NCI-H748 (cell line): ENCODE measurements at regions not wholly inside any gene's neighbourhood (a gene's known extent, or its start where the extent isn't known, plus 50 kb on each side); places are given as distances from the start of the nearest gene placed in this dataset.
"Not testable (repeated sequence)": the region's sequence is repeated elsewhere in the genome, so short reads cannot be mapped to it uniquely, and the experiment has no call there.

Source experiments
- DNase-seq: peaks from one replicate; lab custom pipeline; 2025; ENCODE audit not compliant: unreplicated experiment; lab: John Stamatoyannopoulos, UW

DNA sequence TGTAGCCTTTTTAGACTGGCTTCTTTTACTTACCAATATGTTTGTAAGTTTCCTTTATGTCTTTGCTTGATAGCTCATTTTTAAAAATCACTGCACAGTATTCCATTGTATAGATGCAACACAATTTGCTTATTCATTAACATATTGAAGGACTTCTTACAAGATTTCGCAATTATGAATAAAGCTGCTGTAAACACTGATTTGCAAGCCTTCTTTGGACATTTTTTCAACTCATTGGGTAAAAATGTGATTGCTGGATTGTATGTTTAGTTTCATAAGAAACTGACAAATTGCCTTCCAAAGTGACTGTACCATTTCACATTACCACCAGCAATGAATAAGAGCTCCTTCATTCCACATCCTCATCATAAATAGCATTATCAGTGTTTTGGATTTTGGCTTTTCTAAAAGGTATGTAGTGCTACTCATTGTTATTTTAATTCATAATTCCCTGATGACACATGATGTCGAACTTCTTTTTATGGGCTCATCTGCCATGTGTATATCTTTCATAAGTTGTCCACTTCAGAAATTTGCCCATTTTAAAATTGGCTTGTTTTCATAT is 80.7 kb downstream of the TFAP2B start:
- no peak for DNase-seq

DNA sequence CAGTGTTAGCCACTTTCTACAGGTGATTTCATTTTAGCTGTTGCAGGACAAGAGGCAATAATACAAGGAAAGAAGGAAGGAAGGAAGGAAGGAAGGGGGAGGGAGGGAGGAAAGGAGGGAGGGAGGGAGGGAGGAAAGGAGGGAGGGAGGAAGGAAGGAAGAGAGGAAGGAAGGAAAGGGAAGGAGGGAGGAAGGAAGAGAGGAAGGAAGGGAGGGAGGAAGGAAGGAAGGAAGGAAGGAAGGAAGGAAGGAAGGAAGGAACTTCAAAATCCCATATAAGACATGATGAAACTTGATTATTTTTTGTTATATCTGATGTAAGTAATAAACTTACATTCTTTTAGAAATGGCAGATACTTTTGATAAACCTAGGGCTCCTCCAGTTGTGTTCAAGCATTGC is 83.6 kb downstream of the TFAP2B start:
- no peak for DNase-seq

DNA sequence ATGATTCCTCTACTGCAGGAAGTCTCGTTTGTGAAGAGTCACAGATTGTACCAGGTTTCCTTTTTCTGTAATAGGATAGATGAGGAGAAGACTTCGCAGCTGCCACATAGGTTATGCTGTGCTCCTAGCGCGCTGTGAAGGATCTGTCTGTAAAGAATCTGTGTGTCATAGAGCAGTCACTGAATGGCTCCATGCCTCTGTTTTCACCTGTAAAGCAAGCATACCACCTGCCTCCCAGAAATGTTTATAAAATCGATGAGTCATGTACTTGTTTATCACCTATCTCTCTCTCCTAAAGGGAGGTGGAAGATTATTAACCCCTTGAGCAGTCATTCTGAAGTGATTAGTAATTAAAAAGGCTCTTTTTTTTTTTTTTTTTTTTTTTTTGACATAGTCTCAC is 86.6 kb downstream of the TFAP2B start:
- peak; percentile 61 for DNase-seq

DNA sequence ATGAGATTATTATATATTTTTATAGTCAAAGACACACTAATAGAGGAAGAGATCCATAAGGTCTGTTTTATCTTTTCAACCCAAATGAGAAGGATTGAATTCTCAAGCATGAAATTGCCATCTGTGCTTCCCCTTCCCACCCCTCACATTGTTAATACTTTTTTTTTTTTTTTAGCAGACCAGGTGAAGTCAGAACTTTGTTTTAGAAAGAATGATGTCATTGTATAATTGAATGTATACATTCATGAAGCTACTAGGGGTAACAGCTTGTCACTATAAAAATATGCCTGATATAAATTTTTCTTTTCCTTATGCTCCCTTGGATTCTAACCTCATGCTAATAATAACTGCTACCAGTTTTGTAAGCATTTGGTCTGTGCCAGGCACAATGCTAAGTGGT is 88.9 kb downstream of the TFAP2B start:
- no peak for DNase-seq

DNA sequence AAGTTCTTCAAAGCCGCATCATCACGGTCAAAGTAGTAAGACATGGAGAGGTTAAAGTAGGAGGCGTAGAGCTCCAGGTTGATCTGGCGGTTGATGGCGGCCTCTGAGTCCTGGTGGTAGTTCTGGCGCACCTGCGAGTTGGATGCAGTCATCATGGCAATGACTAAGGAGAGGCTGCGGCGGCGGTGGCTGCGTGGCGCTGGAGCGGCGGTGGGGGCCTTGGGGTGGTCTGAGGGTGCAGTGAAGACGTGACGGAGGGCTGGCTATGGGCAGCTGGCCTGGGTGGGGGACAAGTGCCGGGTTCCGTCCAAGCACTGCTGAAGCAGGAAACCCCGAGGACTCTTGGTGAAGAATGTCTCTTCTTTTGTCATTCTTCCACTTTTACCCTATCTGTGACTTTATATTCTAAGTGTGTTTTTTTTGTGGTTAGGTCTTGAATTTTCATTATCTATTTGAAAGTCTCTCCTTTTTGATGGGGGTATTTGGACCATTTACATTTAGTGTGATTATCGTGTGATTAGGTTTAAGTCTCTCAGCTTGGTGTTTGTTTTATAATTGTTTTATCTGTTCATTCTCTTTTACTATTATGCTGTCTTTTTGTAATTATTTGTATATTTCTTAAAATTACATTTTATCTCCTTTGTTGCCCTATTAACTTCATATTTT is 94.6 kb downstream of the TFAP2B start:
- DNase-seq: no peak

DNA sequence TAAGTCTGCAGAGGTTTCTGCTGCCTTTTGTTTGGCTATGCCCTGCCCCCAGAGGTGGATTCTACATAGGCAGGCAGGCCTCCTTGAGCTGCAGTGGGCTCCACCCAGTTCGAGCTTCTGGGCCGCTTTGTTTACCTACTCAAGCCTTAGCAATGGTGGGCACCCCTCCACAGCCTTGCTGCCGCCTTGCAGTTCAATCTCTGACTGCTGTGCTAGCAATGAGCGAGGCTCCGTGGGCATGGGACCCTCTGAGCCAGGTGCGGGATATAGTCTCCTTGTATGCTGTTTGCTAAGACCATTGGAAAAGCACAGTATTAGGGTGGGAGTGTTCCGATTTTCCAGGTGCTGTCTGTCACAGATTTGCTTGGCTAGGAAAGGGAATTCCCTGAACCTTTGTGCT is 102.7 kb downstream of the TFAP2B start:
- not testable (repeated sequence) for DNase-seq

DNA sequence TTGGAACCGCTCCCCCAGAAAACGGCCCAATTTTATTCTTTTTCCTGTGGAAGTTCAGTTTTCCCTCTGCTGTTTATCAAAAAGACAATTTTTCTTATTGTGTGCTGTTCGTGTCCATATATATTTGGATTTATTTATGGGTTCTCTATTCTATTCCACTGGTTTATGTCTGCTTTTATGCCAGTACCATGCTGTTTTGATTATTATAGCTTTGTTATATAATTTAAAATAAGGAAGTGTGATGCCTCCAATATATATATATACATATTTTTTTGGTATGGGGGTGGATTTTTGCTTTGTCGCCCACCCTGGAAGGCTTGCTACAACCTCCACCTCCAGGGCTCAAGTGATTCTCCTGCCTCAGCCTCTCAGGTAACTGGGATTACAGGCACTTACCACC is 103.3 kb downstream of the TFAP2B start:
- no peak for DNase-seq

DNA sequence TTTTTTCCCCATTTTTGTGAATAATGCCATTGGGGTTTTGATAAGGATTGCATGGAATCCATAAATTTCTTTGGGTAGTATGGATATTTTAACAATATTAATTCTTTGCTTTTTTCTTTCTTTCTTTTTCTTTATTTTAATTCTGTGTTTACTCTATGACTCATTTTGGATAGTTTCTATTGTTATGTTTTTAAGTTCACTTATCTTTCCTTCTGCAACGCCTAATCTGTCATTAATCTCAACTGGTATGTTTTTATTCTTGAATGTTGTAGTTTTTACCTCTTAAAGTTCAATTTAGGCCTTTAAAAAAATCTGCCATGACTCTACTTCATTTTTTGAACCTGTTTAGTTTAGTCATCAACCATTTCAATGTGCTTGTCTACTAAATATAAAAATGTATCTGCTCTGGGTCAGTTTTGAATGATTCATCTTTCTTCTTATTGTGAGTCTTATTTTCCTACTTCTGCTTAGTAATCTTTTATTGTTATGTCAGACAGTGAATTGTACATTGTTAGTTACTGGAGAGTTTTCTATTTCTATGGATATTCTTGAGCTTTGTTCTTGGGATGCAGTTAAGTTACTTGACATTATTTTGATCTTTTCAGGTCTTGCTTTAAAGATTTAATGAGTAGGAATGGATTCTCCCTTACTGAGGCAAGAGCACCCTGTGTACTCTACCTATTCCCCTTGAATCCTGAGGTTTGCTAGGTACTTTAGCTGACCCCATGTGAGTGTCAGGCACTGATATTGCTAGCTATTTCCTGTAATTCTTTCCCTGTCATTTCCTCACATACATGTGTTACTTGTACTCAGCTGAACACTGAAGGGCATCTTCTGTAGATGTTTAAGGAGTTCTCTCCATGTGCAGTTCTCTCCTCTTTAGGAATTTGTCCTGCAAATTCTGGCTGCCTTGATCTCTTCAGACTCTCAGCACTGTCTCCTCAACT is 104.2 kb downstream of the TFAP2B start:
- no peak for DNase-seq

DNA sequence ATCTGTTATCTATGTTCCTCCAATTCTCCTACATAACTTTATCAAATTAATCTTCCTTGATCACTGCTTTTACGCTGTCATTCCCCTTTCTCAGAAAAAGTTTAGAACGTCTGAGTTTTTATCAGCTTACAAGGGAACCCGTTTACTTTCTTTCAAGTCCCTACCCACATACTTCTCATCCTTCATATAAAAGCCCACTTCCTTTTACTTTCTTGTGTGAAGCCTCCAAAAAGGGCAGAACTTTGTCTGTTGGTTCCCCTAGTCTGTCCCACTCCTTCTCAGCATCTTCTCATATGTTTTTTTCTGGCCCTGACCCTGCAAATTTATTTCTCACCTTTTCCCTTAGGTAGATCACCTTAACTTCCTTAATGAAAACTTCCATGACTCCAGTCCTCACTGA is 106.1 kb downstream of the TFAP2B start:
- DNase-seq: no peak

DNA sequence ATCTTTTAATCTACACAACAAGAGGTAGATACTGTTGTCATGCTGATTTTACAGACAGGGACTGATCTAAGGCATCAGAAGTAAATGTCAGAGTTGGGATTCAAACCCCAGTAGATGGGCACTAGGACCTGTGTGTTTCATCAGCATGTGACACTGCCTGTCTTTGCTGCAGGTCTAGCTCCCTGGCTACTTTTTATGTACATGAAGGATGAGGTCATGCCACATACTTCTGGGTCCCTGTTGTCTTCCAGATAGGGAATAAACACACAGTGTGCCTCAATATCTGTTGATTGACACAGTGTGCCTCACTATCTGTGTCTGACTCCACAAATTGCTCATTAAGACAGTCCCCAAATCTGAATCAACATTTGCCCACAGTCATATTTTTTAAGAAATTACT is 106.9 kb downstream of the TFAP2B start:
- no peak for DNase-seq

DNA sequence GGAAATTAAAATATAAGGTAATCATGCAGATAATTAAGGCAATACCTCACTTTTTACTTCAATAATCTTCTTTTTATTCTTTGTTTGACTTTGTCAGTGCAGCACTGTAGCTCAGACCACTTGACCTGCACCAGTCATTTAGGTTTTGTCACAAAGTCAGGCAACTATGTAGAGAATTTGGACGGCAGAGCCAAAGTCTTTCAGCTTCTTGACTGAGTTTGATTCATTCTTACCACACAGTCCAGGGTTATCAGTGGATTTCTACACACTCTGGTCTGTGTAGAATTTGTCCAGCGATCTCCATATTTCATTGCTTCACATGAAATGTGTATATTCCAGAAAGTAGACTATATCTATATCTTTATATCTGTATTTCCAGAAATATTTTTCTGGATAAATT is 107.3 kb downstream of the TFAP2B start:
- no peak for DNase-seq

DNA sequence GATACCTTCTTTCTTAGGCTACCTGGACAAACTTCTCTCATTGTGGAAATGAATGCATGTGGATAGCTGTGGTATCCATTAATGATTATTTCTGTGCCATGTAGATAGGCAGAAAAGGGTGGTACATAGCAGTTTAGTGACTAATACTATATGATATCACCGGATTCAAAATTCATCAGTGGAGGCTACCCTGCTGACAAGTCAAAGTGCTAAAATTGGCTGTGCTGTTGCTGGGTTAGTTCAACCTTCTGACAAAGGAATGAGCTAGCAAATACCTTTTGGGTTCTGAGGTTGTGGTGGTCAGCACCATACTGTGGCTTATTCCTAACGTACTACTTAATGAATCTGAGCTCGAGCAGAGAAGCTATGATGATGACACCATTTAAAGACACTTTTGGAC is 109.1 kb downstream of the TFAP2B start:
- DNase-seq: no peak

DNA sequence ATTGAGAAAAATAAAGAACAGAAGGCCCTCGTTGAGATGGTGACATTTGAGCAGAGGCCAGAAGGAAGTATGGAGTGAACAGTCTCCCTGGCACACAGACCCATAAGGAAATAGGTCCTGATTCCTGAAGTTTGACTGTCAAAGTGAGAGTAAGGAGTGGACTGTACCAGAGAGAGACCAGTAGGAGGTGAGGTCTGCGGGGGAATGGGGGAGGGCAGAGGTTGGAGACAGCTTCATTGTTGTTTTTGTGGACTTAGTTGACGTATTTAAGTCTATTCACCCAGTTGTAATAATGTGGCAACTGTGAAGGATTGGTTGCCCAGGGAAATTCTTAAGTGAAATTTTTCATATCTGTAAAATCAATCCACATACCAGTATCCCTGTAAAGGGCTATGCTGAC is 110.7 kb downstream of the TFAP2B start:
- no peak for DNase-seq

DNA sequence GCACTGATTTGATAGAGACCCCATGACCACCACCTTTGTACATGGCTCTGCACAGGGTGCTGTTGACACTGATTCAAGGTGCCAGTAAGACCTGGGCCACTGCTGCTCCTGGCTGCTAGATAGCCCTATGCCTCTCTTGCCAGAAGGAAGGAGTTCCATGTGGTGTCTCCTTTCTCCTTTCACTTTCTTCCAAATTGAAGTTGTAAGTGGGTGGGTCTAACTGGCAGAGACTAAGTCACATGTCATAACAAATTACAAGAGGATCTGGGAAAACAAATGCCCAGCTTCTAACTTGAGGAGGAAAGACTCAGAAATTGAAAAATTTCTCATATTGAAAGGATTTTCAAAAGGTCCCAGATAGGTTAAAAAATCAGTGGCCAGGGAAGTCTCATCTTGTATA is 116.8 kb downstream of the TFAP2B start:
- DNase-seq: no peak

DNA sequence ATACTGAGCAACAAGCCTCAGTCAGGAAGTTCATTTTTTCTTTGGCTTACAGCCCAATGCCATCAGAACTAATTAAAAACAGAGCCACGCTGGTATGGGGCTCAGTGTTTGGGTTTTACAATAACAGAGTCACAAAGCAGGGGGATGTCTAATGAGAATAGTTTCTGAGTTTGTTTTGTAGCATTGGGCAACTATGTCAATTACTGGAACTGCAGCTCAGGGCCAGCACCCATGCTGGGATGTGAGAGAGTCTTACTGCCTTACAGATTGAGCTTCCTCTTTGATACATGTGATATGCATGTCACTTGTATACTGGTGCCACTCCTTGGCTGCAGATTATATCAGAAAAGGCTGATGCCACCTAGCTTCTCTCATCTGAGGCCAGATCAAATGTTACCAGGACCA is 117.6 kb downstream of the TFAP2B start:
- DNase-seq: peak; percentile 84

DNA sequence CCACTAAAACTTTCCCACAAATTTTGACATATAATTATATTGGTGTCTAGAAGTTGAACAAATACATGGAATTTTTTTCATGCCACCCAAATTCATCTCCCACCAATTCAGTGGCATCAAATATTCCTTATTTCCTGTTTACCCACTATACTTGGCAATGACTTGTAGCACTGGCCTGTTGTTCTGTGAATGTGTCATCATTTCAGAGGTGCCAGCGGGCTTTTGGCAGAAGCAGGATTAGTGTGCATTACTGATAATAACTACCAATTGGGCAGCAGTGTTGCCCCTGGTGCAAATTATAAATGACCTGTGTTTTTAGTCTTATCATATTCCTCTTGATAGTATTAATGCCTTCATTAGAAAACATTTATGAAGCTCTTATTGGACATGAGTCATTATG is 121.3 kb downstream of the TFAP2B start:
- no peak for DNase-seq

DNA sequence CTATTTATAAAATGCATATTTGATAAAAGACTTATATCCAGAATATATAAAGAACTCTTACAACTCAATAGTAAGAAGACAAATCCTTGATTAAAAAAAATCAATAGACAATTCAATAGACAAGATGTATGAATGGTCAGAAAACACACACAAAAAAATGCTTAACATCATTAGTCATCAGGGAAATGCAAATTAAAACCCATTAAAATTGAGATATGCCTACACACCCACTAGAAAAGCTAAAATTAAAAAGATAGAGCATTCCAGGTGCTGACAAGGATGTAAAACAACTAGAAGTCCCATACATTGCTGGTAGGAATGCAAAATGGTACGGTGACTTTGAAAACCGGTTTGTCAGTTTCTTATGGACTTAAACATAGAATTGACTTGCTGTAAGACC is 127.1 kb downstream of the TFAP2B start:
- no peak for DNase-seq

DNA sequence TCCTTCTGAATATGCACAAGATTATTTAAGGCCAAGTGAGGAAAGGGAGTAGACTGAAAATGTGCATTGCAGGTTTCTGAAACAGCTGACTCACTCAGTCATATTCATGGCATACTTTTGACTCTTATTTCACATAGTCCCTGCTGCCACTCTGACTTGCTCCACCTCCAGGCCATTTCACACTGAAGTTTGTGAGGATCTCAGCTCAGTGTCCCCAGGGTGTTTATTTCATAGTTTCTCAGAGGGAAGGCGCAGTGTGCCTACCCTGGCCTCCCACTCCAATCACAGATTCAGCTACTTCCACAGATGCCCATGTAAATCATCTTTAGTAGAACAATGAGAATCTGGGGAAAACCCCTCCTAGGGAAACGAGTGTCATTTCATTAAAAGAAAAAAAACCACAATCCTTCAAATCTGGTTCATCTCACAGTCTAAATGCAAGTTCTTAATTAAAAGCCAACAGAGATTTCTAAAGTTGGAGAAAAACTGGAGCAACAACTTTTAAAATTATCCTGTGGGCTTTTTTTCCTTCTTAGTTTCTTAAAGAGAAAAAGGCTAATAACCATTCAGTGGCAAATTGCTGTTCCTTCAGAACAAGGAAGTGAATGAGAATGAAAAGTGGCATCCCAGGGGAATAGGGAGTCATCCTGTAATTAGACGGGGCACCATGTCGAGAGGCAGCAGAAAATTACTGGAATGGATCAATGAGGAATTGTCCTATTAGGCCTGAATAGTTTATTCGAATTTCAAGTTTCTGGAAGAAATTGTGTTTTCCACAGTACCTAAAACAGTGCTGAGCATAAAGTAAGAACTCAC is 133.6 kb downstream of the TFAP2B start:
- DNase-seq: peak; percentile 73

DNA sequence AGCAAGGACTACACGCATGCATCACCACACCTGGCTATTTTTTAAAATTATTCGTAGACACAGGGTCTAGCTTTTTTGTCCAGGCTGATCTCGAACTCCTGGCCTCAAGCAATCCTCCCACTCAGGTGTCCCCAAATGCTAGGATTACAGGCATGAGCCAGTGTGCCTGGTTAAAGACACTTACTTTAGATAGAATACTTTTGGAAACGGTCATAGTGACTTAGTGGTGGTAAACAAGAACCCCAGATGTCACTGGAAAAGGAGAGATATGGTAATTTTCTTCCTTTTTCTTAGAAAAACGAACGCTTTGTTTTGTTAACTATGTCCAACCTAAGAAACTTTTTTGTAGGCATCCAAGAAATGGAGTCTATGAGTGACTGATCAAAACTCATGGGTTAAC is 137.3 kb downstream of the TFAP2B start:
- no peak for DNase-seq

DNA sequence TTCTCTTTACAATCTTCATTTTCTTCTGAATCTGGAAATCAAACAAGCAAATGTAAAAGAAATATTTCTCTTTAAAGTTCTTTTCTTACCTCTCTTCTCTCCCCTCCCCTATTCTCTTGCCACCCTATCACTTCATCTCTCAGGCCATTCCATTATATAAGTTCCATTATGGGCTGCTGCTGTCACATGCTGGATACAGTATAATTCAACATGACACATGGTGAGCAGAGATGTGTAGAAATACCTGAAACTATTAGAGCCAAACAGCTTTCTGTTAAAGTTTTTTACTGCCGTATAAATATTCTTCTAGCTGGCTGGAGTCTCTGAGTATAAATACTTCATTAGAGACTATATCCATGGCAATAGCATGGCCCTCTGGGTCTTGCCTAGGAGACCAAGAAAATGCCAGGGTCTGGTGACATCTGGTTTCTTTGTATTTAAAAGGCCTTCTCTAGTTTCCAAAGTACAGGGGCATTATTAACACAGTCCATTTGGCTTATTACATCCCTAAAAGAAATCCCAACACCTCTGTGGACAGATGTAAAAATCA is 139.6 kb downstream of the TFAP2B start:
- DNase-seq: no peak

DNA sequence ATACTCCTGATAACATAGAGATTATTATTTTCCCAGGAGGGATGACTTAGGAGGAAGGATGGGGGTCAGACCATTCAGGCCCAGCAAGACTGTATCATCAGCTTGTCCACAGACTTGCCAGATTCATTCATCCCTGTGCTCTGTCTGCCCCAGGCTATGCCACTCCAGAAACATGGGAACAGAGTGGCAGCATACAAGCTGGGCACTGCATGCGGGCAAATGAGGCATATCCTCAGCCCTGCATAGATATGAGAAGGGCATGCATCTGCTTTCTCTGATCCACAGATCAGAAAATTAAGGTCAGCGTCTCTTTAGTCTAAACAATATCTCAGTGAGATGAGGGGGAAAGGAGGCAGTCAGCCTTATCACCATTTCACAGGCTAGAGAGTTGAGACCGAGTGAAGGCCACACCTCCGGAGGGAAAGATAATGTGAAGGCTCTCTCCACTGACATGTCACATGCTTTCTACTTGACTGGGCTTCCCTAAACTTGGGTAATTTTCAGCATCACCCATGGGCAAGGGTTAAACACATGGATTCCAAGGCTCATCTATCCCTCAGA is 140.5 kb downstream of the TFAP2B start:
- no peak for DNase-seq
